ENCODE measurements at regions not wholly inside any gene's neighbourhood (a gene's known extent, or its start where the extent isn't known, plus 50 kb on each side); places are given as distances from the start of the nearest gene placed in this dataset.

GRCh38 chr1:193974286-193974798, 787.9 kb upstream of the B3GALT2 start:
- TF ChIP-seq, protein P1, sequence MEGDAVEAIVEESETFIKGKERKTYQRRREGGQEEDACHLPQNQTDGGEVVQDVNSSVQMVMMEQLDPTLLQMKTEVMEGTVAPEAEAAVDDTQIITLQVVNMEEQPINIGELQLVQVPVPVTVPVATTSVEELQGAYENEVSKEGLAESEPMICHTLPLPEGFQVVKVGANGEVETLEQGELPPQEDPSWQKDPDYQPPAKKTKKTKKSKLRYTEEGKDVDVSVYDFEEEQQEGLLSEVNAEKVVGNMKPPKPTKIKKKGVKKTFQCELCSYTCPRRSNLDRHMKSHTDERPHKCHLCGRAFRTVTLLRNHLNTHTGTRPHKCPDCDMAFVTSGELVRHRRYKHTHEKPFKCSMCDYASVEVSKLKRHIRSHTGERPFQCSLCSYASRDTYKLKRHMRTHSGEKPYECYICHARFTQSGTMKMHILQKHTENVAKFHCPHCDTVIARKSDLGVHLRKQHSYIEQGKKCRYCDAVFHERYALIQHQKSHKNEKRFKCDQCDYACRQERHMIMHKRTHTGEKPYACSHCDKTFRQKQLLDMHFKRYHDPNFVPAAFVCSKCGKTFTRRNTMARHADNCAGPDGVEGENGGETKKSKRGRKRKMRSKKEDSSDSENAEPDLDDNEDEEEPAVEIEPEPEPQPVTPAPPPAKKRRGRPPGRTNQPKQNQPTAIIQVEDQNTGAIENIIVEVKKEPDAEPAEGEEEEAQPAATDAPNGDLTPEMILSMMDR (IDR thresholded peaks at IDR 0.05), result no peak
- TF ChIP-seq EZH2 (IDR thresholded peaks at IDR 0.05), result no peak
- TF ChIP-seq EZH2phosphoT487 (IDR thresholded peaks at IDR 0.05), result no peak

GRCh38 chr1:193973428-193973827, 787.0 kb upstream of the B3GALT2 start:
- Mint-ChIP-seq H3K9me3 (no peaks in the 10 kb centered on the region), H3K36me3 (no peaks in the 10 kb centered on the region), H3K4me1 (no peaks in the 10 kb centered on the region), H3K27ac (no peak overlapping the region), H3K27me3 (ENCODE audit: insufficient read depth, low read depth) (no peaks in the 10 kb centered on the region), H3K4me3 (no peak overlapping the region)
- H3K27ac ChIP-seq, result no peak overlapping the region
- no peaks in the 10 kb centered on the region for H3K36me3 ChIP-seq
- H3F3A ChIP-seq (ENCODE audit: low read depth), result no peaks in the 10 kb centered on the region
- DNase-seq (ENCODE audit: low spot score), result no peak
- H3K4me2 ChIP-seq, result no peak overlapping the region
- H2AFZ ChIP-seq (replicated peaks), result no peak overlapping the region
- H3K9ac ChIP-seq, result no peak overlapping the region
- no peaks in the 10 kb centered on the region for H3K79me2 ChIP-seq (ENCODE audit: low read depth)
- H3K9me3 ChIP-seq (ENCODE audit: low read depth), result no peaks in the 10 kb centered on the region
- H4K20me1 ChIP-seq (ENCODE audit: low read depth), result no peaks in the 10 kb centered on the region
- no peaks in the 10 kb centered on the region for H3K4me1 ChIP-seq
- no peak for TF ChIP-seq EZH2phosphoT487 (IDR thresholded peaks at IDR 0.05)
- no peak for TF ChIP-seq EZH2 (IDR thresholded peaks at IDR 0.05)
- TF ChIP-seq, protein P1 (IDR thresholded peaks at IDR 0.05), result no peak
- no peak overlapping the region for H3K4me3 ChIP-seq
- no peaks in the 10 kb centered on the region for H3K27me3 ChIP-seq

More at GRCh38 chr1:193974286-193974798, 787.9 kb upstream of the B3GALT2 start:
- no peak overlapping the region for H3K4me3 Mint-ChIP-seq
- H3K36me3 Mint-ChIP-seq, result no peaks in the 10 kb centered on the region
- Histone ChIP-seq H3K4me3 (no peak overlapping the region), H3K79me2 (ENCODE audit: low read depth) (no peaks in the 10 kb centered on the region), H4K20me1 (ENCODE audit: low read depth) (no peaks in the 10 kb centered on the region), H3K4me1 (no peaks in the 10 kb centered on the region), H3K4me2 (no peak overlapping the region), H3F3A (ENCODE audit: low read depth) (no peaks in the 10 kb centered on the region), H3K36me3 (no peaks in the 10 kb centered on the region), H3K27me3 (no peaks in the 10 kb centered on the region), H3K27ac (no peak overlapping the region), H3K9me3 (ENCODE audit: low read depth) (no peaks in the 10 kb centered on the region), H2AFZ (replicated peaks) (no peak overlapping the region), H3K9ac (no peak overlapping the region)
- no peaks in the 10 kb centered on the region for H3K27me3 Mint-ChIP-seq (ENCODE audit: insufficient read depth, low read depth)
- no peaks in the 10 kb centered on the region for H3K9me3 Mint-ChIP-seq
- no peak overlapping the region for H3K27ac Mint-ChIP-seq
- H3K4me1 Mint-ChIP-seq, result no peaks in the 10 kb centered on the region
- DNase-seq (ENCODE audit: low spot score), result no peak

- H3K27me3 ChIP-seq, result no peaks in the 10 kb centered on the region
- H3K27ac ChIP-seq, result no peak overlapping the region
- no peak overlapping the region for H3K4me2 ChIP-seq
- H3K27me3 Mint-ChIP-seq (ENCODE audit: insufficient read depth, low read depth), result no peaks in the 10 kb centered on the region
- no peaks in the 10 kb centered on the region for H3K36me3 Mint-ChIP-seq
- no peak for TF ChIP-seq EZH2 (IDR thresholded peaks at IDR 0.05)
- TF ChIP-seq EZH2phosphoT487 (IDR thresholded peaks at IDR 0.05), result no peak
- TF ChIP-seq, protein P1 (IDR thresholded peaks at IDR 0.05), result no peak
- no peaks in the 10 kb centered on the region for H3F3A ChIP-seq (ENCODE audit: low read depth)
- H3K9ac ChIP-seq, result no peak overlapping the region
- no peaks in the 10 kb centered on the region for H3K4me1 ChIP-seq
- no peaks in the 10 kb centered on the region for H3K9me3 ChIP-seq (ENCODE audit: low read depth)
- no peak overlapping the region for H3K27ac Mint-ChIP-seq
- H2AFZ ChIP-seq (replicated peaks), result no peak overlapping the region
- no peaks in the 10 kb centered on the region for H3K4me1 Mint-ChIP-seq
- H3K9me3 Mint-ChIP-seq, result no peaks in the 10 kb centered on the region
- H3K4me3 Mint-ChIP-seq, result no peak overlapping the region
- no peak for DNase-seq (ENCODE audit: low spot score)
- no peaks in the 10 kb centered on the region for H3K79me2 ChIP-seq (ENCODE audit: low read depth)
- H3K4me3 ChIP-seq, result no peak overlapping the region
- no peaks in the 10 kb centered on the region for H4K20me1 ChIP-seq (ENCODE audit: low read depth)
- H3K36me3 ChIP-seq, result no peaks in the 10 kb centered on the region
Observed at GRCh38 chr1:193971595-193971994, 785.2 kb upstream of the B3GALT2 start.

Measured in neural progenitor cell (in vitro differentiated cells).